Nephron (organoid): ENCODE measurements at regions not wholly inside any gene's neighbourhood (a gene's known extent, or its start where the extent isn't known, plus 50 kb on each side); places are given as distances from the start of the nearest gene placed in this dataset.

Experiments
- H3K27ac Mint-ChIP-seq, 3 experiments: 2 replicates each; pipeline ENCODE4 v1.8.0; 2020; ENCODE audit warnings: mixed read lengths in 3 of 3, mild to moderate bottlenecking in 2 of 3, moderate library complexity in 1 of 3
- H3K27me3 Mint-ChIP-seq: 2 replicates; pipeline ENCODE4 v1.8.0; 2021; ENCODE audit warnings: low read depth, mild to moderate bottlenecking, moderate library complexity, mixed read lengths
- H3K36me3 Mint-ChIP-seq: 2 replicates; pipeline ENCODE4 v1.8.0; 2020; ENCODE audit warnings: low read depth, mixed read lengths
- H3K4me1 Mint-ChIP-seq: 2 replicates; pipeline ENCODE4 v1.8.0; 2020; ENCODE audit warnings: mixed read lengths
- H3K4me3 Mint-ChIP-seq, 3 experiments: 2 replicates each; pipeline ENCODE4 v1.8.0; 2020; ENCODE audit warnings: mild to moderate bottlenecking in 3 of 3, mixed read lengths in 3 of 3, moderate library complexity in 2 of 3
- H3K9me3 Mint-ChIP-seq: 2 replicates; pipeline ENCODE4 v1.8.0; 2020; ENCODE audit warnings: mixed read lengths
- TF ChIP-seq, protein P1 (sequence below), 3 experiments: fragments of 200-600 bp; sonication (generic); IDR thresholded peaks; one replicate each; pipeline ENCODE4 v1.5.0; 2021; ENCODE audit warnings: antibody characterized with exemption in 3 of 3; ENCODE audit not compliant: unreplicated experiment in 3 of 3

DNA sequence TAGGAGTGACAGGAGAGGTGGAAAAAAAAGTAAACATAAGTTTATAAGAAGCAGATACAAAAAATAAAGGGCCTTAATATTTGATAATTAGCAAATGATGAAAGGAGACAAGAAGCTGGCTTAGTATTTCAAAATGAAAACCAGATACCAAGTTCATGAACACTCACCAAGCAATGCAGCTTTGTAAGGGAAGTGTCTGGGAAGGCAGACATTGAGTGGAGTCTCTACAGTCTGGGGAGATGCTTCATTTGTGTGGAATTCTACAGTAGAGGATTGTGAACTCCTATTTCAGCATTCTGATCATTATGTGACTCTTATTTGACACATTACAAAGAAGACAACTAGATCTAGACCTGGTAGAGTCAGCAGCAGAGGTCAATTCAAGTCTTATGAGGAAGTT, 1072.7 kb downstream of the DSC3 start:
- no peak overlapping the region for H3K4me3 Mint-ChIP-seq
- no peaks in the 10 kb centered on the region for H3K27me3 Mint-ChIP-seq
- H3K27ac Mint-ChIP-seq, result no peak overlapping the region
- H3K4me1 Mint-ChIP-seq, result no peaks in the 10 kb centered on the region
- no peaks in the 10 kb centered on the region for H3K9me3 Mint-ChIP-seq
- TF ChIP-seq, protein P1, sequence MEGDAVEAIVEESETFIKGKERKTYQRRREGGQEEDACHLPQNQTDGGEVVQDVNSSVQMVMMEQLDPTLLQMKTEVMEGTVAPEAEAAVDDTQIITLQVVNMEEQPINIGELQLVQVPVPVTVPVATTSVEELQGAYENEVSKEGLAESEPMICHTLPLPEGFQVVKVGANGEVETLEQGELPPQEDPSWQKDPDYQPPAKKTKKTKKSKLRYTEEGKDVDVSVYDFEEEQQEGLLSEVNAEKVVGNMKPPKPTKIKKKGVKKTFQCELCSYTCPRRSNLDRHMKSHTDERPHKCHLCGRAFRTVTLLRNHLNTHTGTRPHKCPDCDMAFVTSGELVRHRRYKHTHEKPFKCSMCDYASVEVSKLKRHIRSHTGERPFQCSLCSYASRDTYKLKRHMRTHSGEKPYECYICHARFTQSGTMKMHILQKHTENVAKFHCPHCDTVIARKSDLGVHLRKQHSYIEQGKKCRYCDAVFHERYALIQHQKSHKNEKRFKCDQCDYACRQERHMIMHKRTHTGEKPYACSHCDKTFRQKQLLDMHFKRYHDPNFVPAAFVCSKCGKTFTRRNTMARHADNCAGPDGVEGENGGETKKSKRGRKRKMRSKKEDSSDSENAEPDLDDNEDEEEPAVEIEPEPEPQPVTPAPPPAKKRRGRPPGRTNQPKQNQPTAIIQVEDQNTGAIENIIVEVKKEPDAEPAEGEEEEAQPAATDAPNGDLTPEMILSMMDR (IDR thresholded peaks at IDR 0.05; ENCODE audit: unreplicated experiment in 3 of 3), result no peak
- no peaks in the 10 kb centered on the region for H3K36me3 Mint-ChIP-seq

DNA sequence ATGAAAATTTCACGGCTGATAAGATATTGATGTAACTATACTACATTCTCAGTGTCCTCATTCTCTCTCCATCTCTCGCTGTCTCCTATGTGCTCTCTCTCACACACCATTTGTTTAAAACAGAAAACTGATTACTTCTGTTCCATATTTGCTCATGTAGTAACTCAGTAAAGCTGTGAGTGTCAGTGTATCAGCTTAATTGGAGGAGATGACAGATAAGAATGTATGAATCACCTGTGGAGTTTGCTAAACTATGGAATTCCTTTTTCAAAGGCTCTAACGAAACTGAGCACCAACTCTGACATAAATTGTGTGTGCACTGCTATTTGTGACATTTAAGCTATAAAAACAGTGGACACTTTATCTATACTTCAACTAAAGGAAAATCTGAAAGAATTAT, 1080.0 kb downstream of the DSC3 start:
- Mint-ChIP-seq H3K36me3 (no peaks in the 10 kb centered on the region), H3K9me3 (no peaks in the 10 kb centered on the region), H3K4me3 (no peak overlapping the region), H3K4me1 (no peaks in the 10 kb centered on the region), H3K27me3 (no peaks in the 10 kb centered on the region), H3K27ac (no peak overlapping the region)
- TF ChIP-seq, protein P1 (IDR thresholded peaks at IDR 0.05; ENCODE audit: unreplicated experiment in 3 of 3), result no peak

DNA sequence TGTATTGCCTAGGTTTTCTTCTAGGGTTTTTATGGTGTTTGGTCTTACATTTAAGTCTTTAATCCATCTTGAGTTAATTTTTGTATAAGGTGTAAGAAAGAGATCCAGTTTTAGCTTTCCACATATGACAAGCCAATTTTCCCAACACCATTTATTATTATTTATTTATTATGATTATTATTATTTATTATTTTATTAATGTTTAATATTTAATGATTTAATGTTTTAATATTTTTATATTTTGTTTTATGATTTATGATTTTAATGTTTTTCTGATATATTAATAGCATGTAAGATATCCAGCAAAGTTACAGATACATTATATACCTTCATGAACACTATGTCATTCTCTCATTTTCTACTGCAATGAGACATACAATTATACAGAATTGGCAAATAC, 1082.0 kb downstream of the DSC3 start:
- TF ChIP-seq, protein P1 (IDR thresholded peaks at IDR 0.05; ENCODE audit: unreplicated experiment in 3 of 3), result no peak
- no peaks in the 10 kb centered on the region for H3K27me3 Mint-ChIP-seq
- H3K4me1 Mint-ChIP-seq, result no peaks in the 10 kb centered on the region
- H3K9me3 Mint-ChIP-seq, result no peaks in the 10 kb centered on the region
- no peaks in the 10 kb centered on the region for H3K36me3 Mint-ChIP-seq
- no peak overlapping the region for H3K27ac Mint-ChIP-seq
- H3K4me3 Mint-ChIP-seq, result no peak overlapping the region

DNA sequence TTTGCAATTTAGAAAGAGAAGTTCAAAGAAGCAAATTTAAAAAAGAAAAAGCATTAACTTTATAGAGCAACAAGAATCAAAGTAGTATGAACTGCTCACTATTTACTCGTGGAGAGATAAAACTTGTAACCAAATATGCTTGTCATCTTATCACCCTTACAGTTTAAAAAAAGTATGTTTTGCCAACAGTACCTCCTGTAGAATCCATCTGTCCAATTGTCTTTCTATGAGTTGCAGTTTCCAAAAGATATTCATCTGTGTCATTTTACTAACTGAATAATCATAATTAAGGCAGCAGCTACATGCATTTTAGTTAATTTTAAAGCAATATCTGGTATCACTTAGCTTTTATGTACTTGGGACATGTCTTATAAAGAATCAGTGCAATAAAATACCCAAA, 1112.3 kb downstream of the DSC3 start:
- H3K9me3 Mint-ChIP-seq, result no peaks in the 10 kb centered on the region
- H3K4me3 Mint-ChIP-seq, result no peak overlapping the region
- H3K27ac Mint-ChIP-seq, result no peak overlapping the region
- no peaks in the 10 kb centered on the region for H3K27me3 Mint-ChIP-seq
- H3K4me1 Mint-ChIP-seq, result no peaks in the 10 kb centered on the region
- TF ChIP-seq, protein P1 (IDR thresholded peaks at IDR 0.05; ENCODE audit: unreplicated experiment in 3 of 3), result no peak
- H3K36me3 Mint-ChIP-seq, result no peaks in the 10 kb centered on the region

DNA sequence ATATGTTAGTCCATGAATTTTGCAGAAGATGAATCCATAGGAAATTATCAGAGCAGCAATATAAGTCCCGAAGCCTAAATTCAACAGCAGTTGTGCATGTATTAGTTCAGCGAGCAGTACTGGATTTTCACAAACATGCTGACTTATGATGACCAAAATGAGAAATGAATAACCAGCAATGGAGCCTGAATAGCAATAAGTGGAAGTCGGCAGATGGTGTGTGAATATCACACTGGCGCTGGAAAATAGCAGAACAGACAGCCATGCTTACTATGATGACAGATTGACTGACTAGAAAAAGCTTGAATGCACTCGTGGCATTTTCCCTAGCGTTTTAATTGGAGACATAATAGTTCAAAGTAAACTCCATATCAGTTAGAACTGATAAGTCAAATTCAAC, 1114.5 kb downstream of the DSC3 start:
- no peaks in the 10 kb centered on the region for H3K4me1 Mint-ChIP-seq
- no peaks in the 10 kb centered on the region for H3K36me3 Mint-ChIP-seq

DNA sequence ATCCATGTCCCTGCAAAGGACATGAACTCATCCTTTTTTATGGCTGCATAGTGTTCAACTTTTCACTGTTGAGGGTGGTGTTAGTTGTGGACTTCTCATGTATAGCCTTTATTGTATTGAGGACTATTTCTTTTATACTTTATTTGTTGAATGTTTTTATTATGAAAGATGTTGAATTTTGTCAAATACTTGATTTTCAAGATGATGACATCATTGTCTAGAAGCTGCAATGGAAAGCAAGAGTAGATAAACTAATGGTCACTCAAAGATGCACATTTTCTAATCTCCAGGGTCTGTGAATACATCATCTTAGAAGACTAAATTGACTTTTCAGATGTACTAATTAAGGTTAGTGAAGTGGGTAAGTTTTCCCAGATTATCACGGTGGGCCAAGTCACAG, 1117.0 kb downstream of the DSC3 start:
- Mint-ChIP-seq H3K4me1 (no peaks in the 10 kb centered on the region), H3K27me3 (no peaks in the 10 kb centered on the region), H3K9me3 (no peaks in the 10 kb centered on the region), H3K36me3 (no peaks in the 10 kb centered on the region), H3K4me3 (no peak overlapping the region), H3K27ac (no peak overlapping the region)
- TF ChIP-seq, protein P1 (IDR thresholded peaks at IDR 0.05; ENCODE audit: unreplicated experiment in 3 of 3), result no peak

More for the DNA sequence above, 1114.5 kb downstream of the DSC3 start:
- H3K27ac Mint-ChIP-seq, result no peak overlapping the region
- TF ChIP-seq, protein P1 (IDR thresholded peaks at IDR 0.05; ENCODE audit: unreplicated experiment in 3 of 3), result no peak
- H3K27me3 Mint-ChIP-seq, result no peaks in the 10 kb centered on the region
- no peak overlapping the region for H3K4me3 Mint-ChIP-seq
- H3K9me3 Mint-ChIP-seq, result no peaks in the 10 kb centered on the region
